OCI-M2 (cell line): ENCODE measurements at regions not wholly inside any gene's neighbourhood (a gene's known extent, or its start where the extent isn't known, plus 50 kb on each side); places are given as distances from the start of the nearest gene placed in this dataset.
"Not testable (repeated sequence)": the region's sequence is repeated elsewhere in the genome, so short reads cannot be mapped to it uniquely, and the experiment has no call there.

ENCODE experiments used
- DNase-seq: peaks from one replicate; lab custom pipeline; 2025; ENCODE audit not compliant: unreplicated experiment; lab: John Stamatoyannopoulos, UW

DNA sequence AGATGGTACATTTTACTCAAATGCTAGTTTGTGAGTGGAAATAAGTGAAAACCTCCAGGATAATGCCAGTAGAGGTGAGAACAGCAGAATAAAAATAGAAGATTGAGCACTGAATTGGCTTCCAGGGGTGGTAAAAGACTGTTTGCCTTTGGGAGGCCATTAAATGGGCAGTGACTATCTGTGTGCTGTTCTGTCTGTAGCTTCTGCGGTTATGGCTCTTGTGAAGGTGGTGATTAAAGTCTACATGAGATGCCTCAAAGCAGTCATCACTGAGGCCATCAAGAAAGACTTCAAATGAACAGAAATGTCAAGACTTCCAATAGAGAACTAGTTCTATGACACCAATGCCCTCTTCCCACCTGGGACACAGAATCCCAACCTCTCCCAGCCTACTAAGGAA is 108.8 kb downstream of the EFHB start:
- DNase-seq = no peak

DNA sequence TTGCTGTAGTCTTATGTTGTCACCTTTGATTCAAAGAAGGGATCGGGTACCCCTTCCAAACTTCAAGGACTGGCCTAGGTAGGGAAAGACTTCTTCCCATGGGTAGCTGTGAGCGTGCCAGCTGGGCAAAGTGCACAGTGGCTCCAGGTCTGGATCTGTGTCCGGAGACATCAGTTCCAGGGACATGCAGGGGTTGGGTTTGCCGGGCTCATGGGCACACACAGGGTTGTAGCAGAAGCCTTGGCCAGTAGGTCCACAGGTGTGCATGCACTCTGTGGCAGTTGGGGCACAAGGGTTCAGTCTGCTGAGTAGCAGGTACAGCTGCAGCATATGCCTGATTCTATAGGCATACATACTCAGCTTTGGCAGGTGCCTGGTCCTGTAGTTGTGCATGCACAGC is 111.2 kb downstream of the EFHB start:
- no peak for DNase-seq

DNA sequence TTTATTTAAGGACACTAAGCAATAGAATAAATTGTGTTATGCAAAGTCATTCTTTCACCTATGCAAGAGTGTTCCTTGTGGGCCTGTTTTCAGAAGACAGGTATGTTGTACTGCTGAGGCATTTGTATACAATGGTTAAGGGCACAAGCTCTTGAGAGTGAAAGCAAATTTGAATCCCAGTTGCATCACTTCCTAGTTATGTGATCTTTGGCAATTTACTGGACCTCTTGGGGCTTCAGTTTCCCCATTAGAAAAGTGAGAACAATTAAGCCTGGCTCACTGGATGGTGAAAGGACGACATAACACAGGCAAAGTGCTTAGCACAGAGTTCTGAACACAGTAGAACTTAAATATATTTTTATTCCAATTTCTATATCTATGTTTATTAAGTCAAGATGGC is 117.4 kb downstream of the EFHB start:
- DNase-seq = no peak

DNA sequence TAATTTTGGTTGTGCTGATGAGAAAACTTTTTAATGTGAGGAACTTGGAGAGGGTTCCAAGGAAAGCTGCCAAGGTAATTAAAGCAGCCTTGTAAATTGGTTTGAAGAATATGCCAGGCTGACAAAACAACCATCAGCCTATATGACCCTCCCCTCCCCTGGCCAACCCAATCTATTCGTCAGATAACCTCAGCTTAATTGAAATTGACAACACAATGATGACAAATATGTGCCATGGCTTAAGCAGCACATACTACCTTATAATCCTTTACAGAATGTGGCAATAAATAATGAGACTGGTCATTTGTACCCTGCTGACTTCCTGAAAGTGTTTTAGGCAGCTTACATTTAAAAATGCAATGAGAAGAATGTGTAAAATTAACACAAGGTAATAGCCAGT is 118.2 kb downstream of the EFHB start:
- no peak for DNase-seq

DNA sequence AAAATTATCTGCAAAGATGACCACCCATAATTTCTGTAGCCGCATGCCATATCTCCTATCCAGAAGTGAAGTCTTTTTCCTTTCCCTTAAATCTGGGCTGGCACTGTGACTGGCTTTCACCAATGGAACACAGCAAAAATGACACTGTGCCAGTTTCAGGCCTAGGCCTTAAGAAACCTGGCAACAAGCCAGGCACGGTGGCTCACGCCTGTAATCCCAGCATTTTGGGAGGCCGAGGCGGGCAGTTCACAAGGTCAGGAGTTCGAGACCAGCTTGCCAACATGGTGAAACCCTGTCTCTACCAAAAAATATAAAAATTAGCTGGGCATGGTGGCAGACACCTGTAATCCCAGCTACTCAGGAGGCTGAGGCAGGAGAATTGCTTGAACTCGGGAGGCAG is 120.3 kb downstream of the EFHB start:
- DNase-seq = not testable (repeated sequence)

DNA sequence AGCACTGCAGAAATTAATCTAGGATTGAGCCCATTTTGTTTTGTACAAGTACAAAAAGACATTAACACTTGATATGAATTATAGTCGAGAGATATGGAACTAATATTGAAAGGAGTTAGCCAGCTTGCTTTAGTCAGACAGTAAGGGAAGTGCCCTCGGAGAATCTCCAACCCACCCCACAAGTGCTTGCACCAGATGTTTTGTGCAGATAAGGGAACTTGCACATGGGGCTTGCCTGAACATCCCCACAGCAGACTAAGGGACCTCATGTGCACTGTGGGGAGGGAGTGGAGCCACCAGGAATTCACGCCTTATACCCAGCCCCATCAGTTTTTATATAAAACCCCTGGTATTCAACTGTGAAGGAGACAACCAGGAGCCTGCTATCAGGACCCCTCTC is 122.3 kb downstream of the EFHB start:
- peak; percentile 17 for DNase-seq

DNA sequence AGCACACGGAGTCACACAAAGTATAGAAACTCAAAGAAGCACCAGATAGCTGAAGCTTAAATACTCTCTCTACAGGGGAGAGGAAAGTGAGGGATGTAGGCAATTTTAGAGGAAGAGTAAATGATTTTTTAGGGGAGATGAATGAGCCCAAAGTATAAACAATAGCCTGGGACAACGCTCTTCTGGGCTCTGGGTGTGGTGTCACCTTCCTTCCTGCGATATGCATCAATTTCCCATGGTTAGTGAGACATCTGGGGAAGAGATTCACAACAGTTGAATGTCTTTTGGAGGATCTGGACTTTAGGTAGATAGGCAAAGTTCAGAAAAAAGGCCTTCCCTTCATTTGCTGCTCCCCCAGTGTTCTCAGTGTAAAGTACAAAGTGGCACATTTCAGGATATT is 125.2 kb downstream of the EFHB start:
- no peak for DNase-seq

DNA sequence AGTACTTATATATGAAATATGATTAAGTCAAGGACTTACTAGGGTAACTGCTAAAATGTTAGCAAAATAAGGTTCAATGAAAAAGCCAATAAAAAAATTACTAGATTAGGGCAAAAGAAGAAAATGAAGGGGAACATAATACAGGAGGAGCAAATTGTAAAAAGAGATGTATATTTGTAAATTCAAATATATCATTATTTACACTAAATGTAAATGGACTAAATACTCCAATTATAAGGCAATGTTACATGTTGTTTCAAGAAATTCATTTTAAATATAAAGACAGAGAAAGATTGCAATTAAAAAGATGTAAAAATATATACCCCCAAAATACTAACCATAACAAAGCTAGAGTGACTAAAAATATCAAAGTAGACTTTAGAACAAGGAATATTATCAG is 134.1 kb downstream of the EFHB start:
- no peak for DNase-seq

DNA sequence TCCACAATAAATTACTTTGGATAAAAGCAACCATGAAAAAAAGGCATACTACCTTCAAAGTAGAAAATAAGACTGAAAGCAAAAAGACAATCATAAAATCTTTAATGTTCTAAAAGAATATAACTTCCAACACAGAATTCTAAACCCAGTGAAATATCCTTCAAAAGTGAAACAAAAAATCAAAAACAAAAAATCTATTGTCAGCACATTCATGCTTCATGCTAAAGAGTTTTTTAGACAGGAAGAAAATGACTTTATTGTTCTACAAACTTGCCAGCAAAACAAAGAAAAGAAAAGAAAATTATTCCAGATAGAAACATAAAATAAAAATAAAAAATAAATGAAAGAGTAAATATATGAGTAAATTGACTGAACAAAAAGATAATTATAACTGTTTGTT is 134.9 kb downstream of the EFHB start:
- DNase-seq = no peak

DNA sequence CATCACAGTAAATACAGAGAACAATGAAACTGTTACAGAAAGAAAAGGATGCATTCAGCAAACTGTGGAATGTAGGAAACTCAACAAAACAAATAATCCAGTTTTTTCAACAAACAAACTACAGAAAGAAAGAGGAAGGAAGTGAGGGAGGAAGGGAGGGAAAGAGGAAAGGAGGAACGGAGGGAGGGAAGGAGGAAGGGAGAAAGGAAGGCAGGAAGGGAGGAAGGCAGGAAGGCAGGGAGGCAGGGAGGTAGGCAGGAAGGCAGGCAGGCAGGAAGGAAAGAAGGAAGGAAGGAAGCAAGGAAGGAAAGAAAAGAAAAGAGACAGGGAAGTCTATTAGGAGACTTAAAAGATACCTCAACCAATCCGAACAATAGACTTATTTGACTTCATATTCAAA is 135.7 kb downstream of the EFHB start:
- DNase-seq = no peak

DNA sequence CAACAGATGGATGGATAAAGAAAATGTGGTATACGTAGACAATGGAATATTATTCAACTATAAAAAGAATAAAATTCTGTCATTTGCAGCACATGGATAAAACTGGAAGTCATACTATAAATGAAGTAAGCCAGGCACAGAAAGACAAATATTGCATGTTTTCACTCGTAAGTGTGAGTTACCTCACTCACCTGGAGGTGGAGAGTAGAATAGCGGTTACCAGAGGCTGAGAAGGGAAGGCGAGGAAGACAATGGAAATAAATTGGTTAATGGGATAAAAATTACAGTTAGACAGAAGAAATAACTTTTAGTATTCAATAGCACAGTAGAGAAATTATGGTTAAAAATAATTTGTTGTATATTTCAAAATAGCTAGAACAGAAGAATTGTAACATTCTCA is 141.6 kb downstream of the EFHB start:
- no peak for DNase-seq

DNA sequence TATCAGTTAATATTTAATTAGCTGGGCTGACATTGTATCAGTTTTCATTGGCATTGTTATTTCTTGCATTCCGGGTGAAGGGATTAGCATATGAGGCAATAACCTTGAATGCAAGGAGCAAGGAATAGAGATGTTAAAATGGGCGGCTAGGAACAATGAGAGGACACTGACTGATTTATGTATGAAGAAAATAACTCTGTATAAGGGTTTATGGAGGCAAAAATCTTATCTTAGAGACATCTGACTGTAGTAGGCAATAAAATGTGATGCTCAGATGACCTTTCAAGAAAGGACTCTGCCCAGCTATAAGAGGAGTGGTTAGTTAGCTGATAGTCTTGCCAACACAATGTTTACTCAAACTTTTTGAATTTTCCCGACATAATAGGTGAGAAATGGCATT is 158.3 kb downstream of the EFHB start:
- DNase-seq = no peak

DNA sequence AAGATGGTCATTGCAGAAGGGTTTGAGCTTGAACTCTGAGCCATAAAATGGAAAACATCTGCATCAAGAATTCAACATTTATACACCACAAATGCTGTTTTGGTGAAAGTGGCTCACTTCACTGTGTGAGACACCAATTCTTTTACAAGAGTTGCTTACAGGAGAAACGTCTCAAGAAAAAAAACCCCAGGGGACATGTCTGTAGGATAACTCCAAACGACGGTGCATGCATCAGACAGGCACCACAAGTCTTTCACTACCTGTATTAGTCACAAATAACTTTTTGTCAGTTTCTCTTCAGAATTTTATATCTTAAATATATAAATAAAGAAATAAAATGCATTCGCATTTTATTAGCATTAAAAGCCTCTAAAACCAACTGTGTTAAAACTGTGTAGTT is 164.3 kb downstream of the EFHB start:
- DNase-seq = no peak

DNA sequence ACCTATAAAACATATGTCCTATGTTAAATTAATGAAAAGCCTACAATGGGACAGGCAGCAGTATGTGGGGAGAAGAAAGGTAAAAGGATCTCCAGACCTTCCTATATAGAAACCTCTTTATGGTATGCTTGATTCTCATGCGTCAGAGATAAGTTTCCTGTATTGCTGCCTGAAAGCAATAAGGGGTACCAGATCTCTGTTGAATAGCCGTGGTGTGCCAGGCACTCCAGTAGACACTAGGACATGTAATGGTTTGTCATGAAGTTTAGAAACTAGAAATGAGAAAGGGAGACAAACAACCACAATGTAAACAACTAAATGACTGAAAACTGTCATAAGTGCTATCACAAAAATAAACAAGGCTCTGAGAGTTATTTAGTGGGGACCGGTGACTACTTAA is 168.1 kb downstream of the EFHB start:
- no peak for DNase-seq

DNA sequence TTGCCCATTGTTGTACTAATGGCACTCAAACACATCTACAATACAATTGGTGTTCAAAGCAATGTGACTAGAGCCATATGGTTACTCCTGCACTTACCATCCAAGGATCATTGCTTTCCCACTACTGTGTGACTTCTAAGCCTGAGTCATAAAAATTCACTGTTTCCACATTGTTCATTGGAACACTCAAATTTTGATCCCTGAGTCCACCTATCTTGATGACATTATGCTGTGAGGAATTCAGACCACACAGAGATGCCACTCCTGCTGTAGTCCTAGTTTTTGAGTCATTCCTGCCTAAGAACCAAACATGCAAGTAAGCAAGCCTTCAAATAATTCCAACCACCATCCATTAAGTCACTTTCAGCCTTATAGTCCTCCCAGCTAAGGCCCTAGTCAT is 176.2 kb downstream of the EFHB start:
- no peak for DNase-seq

DNA sequence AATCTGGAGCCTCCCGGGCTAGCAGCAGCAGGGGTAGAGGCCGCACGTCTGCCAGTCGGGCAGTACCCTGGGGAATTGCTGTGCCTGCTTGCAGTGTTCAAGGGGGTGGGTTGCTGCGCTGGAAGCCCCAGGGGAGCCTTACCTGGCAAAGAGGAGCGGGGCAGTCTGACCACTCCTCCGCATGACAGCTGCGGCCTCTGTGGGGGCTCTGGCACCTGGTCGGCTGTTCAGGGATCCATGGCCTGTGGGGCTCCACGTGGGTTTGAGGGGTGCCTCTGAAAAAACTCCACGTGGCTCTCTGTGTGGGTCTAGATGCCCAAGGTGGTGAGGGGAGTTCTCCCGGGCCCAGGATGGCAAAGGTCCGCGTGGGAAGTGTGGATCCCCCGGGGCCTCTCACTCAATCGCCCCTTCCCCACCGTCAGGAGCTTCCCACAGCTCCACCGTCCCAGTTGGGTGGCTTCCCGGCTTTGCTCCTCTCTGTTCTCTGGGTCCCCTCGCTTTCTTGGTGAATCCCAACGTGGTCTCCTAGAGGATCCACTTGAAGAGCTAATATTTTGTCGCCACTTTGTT is 184.5 kb downstream of the EFHB start:
- no peak for DNase-seq

DNA sequence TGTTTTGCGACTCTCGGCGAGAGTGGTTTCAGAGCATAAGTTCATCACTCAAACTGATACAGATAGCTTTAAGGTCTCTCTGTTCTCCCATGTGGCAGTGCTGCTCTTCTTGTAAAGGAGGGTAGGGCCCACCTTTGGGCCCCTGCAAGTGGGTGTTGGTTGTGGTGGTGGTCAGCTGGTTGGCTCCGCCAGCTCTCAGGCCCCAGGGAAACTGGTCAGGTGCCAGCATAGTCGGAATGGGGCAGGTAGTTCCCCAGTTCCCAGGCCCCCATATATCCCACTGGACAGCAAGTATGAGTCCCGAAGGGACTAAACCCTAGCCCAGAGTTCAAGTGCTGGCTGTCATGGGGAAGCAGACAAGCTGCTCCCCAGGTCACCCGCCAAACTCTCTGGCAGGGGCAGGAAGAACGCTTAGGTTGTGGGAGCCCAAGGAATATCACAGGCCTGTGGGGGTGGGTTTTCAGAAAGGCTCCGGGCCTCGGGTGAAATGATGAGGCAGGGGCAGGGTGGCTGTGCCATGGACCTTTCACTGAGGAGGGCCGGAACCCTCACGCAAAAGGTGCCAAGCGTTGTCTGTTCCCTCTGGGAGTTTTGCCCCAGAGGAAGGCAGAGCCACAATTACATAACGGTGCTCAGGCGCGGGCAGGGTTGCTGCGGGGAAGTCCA is 185.1 kb downstream of the EFHB start:
- no peak for DNase-seq

DNA sequence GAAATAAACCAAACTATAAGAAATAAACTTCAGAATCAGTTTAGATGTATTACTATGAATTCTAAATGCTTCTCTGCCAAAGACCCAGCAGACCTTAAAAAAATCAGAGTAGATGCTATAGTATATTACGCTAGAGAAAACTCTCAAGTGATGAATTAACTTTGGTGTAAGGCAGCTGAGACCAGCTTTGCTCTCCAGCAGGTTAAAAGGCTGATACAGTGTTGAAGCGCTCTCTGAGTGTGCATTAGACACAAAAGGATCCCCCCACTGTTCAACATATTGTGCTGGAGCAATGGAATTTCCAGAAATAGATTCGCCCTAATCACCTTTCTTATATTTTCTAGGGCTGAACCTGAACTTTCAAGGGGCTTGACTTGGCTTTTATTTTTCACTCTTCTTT is 190.0 kb downstream of the EFHB start:
- no peak for DNase-seq

DNA sequence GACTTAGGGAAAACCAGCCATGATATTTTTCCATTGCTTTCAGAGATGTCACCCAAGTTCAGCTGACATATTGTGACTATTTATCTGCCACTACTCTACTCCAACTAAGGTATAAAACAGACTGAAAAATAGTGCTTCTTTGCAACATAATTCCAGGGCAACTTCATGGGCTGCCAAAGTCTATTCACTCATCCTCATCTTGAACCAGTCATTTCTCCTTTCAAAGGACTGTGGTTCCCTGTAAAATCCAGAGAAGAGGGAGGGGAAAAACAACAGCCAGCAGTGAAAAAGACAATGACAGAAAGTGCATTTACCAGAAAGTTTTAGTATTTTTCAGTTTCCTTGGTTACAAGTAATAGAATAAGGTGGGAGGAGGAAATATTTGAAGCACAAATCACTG is 191.1 kb downstream of the EFHB start:
- no peak for DNase-seq

DNA sequence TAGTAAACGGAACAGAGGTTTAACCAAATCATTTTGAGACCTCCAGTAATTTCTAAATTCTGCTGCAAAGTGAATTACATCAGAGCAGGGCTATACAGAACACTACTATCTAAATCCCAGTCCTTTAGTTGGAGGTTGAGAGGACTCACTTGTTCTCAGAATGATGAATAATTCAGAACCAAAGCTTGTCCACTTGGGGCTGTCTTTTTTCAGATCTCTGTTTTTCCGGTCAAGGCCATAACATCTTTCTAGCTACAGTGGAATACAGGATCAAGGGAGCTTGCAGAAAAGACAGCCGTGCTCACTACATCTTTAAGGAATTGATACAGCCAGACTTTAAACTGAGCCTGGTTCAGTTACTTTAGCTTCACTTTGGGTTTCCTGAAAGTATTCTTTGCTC is 194.5 kb downstream of the EFHB start:
- no peak for DNase-seq

DNA sequence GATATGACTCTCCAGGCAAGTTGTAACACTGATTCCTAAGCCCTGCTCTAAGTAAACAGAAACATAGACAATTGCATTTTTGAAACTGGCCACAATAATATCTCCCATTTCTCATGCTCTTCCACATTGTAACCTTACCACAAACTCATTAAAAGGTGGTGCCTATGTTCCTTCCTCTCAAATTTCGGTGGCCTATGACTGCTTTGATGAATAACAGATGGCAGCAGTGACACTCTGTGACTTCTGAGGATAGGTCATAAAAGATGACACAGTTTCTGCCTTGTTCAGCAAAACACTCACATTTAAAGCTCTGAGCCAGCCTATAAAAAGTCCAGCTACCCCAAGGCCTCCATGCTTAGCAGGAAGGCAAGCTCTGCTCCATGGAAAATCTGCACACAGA is 195.2 kb downstream of the EFHB start:
- no peak for DNase-seq

DNA sequence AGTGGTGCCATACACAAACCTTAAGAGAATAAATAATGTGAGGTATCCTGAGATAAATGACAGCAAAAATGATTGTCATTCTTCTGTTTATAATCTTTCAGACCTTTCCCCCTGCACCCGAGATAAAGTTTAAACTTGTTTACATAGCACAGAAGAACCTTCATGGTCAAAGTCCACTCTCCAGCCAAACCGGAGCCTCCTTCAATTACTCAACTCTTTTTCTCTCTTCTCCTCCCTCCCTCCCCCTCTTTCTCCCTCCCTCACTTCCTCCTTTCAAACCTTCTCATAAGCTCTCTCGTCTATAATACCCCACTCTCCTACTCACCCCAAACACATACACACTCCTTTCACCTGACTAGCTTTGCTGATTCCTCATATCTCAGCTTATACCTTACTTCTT is 198.9 kb downstream of the EFHB start:
- DNase-seq = no peak

DNA sequence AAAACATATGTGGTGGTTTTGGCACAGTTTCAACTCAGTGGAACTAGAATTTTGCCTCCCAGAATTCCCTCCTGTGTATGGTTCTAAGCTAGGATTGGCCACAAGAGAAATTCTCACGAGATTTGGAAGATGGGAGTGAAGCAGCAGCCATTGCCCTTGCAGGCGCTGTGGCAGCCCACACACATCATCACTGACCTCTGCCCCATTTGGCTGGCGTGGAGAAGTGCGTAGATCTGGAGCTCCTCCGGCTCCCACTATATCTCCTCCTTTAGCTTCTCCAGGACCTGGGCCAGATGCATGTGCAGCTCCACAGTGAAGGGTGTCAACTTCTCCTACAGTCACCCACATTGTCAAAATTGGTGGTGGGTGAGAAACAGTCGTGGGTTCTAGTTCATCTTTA is 199.6 kb downstream of the EFHB start:
- no peak for DNase-seq
